ENCODE measurements at regions not wholly inside any gene's neighbourhood (a gene's known extent, or its start where the extent isn't known, plus 50 kb on each side); places are given as distances from the start of the nearest gene placed in this dataset.

GRCh38 chr1:5491207-5491904 lies 500.9 kb downstream of the NPHP4 start:
- no peak for DNase-seq

- DNase-seq: no peak
Measured at GRCh38 chr1:5490635-5491034, 501.6 kb downstream of the NPHP4 start.

- DNase-seq: no peak
Measured at GRCh38 chr1:5488448-5488847, 503.8 kb downstream of the NPHP4 start.

- DNase-seq: no peak
Measured at GRCh38 chr1:5485968-5486696, 506.1 kb downstream of the NPHP4 start.

GRCh38 chr1:5485436-5485835 lies 506.8 kb downstream of the NPHP4 start:
- DNase-seq: no peak

GRCh38 chr1:5484451-5485165 lies 507.6 kb downstream of the NPHP4 start:
- DNase-seq: no peak

- DNase-seq: no peak
Measured at GRCh38 chr1:5481889-5482288, 510.3 kb downstream of the NPHP4 start.

- no peak for DNase-seq
Measured at GRCh38 chr1:5480906-5481305, 511.3 kb downstream of the NPHP4 start.

GRCh38 chr1:5479876-5480646 lies 512.2 kb downstream of the NPHP4 start:
- DNase-seq: no peak

GRCh38 chr1:5478961-5479360 lies 513.3 kb downstream of the NPHP4 start:
- no peak for DNase-seq

GRCh38 chr1:5478156-5478695 lies 514.0 kb downstream of the NPHP4 start:
- DNase-seq: no peak

- no peak for DNase-seq
Measured at GRCh38 chr1:5477716-5478115, 514.5 kb downstream of the NPHP4 start.

GRCh38 chr1:5475572-5475971 lies 516.7 kb downstream of the NPHP4 start:
- DNase-seq: no peak

GRCh38 chr1:5473268-5473667 lies 519.0 kb downstream of the NPHP4 start:
- no peak for DNase-seq

- DNase-seq: no peak
Measured at GRCh38 chr1:5466487-5466886, 525.7 kb downstream of the NPHP4 start.

GRCh38 chr1:5465281-5465711 lies 526.9 kb downstream of the NPHP4 start:
- no peak for DNase-seq

GRCh38 chr1:5464366-5464765 lies 527.9 kb downstream of the NPHP4 start:
- no peak for DNase-seq

- no peak for DNase-seq
Measured at GRCh38 chr1:5460974-5461373, 531.3 kb downstream of the NPHP4 start.

GRCh38 chr1:5459839-5460610 lies 532.2 kb downstream of the NPHP4 start:
- DNase-seq: no peak

GRCh38 chr1:5458248-5458647 lies 534.0 kb downstream of the NPHP4 start:
- no peak for DNase-seq

- DNase-seq: no peak
Measured at GRCh38 chr1:5456090-5456811, 536.0 kb downstream of the NPHP4 start.

Data from femur (tissue), 1 donor.